ENCODE measurements at regions not wholly inside any gene's neighbourhood (a gene's known extent, or its start where the extent isn't known, plus 50 kb on each side); places are given as distances from the start of the nearest gene placed in this dataset.
"Not testable (repeated sequence)": the region's sequence is repeated elsewhere in the genome, so short reads cannot be mapped to it uniquely, and the experiment has no call there.

DNA sequence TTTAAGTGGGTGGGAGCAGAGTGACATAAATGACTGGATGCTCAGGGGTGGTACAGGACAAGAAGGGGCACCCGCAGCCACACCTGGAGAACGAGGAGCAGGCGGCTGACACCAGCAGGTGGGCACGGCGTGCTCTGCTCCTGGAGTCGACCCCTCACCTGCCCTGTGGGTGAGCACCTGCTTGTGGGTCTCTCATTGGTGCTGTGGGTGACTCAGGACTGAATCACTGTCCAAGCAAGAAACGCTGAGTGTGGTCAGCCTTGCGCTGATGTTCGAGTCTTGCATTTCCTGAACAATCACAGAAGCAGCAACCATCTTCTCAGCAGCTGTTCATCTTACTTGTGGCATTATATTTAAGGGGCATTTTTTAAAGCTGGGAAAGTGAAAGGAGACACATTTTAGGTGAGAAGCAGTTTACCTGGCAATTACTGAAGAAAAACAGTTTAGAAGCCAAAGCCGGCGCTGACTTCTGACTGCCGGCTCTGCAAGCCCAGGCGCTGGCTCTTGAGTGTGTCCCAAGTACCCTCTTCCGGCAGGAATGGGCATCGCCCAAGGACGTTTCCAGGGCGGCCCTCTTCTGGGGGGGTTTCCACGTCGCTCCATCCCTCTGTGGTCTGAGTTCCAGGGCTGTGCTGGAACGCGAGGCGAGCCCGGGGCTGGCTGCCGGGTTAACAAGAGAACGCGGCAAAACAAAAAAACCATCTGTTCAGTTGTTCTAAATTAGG is 145.2 kb upstream of the PFKP start:
- no peak for DNase-seq

DNA sequence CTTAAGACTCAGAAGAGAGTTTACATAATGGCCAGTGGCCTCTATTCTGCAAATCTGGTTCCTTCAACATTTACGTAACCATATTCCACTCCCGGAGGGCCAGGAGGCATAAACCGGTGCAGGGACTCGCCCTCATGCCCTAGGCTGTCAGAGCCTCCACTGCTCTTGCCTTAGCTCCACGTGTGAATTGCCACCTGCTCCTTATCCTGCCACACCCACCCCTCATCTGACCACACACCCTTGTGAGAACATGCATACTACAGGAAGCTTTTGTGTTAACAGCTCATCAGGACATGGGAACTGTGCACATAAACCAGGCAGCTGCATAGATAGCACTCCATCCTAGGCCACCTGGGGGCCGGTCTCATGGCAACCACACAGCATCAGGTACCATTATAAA is 146.7 kb upstream of the PFKP start:
- DNase-seq = no peak

GRCh38 chr10:2920168-2920567 is 147.2 kb upstream of the PFKP start:
- no peak for DNase-seq

- DNase-seq = no peak
Measured at GRCh38 chr10:2919016-2919415, 148.3 kb upstream of the PFKP start.

DNA sequence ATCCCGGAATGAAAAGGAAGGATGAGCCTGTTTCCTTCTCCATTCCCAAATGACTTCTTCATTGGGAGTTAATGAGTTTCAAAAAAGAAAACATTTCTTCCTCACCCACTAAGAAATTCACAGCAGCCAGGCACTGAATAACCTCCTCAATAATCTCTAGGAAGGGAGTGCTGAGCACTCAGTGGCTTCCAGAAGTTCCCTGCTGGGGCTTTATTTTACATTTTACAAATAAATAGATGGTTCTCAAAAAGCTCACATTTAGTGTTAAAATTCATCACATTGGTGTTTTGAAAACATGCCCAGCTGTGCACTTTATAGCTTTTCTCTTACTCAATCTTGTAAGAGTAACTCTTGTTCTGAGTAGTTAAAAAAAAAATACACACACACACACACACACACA is 148.9 kb upstream of the PFKP start:
- no peak for DNase-seq

DNA sequence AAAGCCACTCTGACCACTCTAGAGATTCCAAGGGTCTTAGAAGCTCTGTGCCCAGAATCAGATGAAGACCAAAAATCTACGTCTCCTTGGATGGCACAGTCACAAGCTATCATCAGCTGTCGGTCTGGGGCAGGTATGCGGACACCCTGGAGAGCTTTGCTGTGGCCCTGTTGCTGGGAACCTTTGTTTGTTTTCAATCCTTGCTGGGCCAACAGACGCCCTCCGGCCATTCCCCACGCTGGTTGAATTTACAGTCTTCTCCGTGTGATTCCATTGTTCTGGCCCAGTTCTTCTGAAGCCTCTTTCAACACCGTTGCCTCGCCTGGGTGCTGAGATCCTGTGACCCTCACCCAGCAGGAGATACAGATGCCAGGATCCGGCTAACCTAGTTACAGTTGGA is 149.4 kb upstream of the PFKP start:
- no peak for DNase-seq

DNA sequence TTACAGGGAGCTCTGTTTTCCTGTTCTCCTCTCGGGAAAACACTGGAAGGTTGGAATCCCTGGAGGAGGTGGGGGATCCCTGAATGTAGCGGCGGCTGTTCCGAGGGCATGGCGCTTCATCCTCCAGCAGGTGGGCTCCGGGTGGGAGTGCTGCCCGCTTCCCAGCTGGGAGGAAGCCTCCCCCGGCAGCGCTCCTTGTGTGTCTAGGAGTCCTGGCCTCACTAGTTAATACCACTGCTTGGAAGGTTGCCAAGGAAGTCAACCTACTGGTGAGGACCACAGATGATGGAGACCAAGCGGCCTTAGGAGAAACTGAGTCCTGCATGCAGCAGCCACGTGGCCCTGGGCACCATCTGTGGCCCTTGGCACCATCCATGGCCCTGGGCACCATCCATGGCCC is 151.9 kb upstream of the PFKP start:
- no peak for DNase-seq

- DNase-seq = no peak
Measured at GRCh38 chr10:2914741-2915140, 152.6 kb upstream of the PFKP start.

DNA sequence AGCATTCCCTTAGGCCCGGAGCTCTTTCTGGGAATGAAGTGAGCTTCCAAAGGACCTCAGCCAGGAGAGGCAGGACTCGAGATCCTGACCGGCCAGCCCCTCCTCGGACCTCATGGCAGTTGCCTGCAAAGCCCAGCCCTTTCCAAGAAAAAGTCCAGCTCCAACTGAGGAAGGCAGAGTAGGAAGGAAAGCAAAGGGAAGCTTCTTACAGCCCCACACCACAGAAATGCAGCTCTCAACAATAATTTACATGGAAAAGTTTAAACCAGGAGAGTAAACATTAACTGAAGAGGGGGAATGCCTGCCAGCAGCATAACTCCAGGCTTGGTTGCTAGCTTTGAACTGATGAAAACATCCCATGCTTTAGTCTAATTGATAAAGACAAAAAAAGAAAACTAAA is 153.9 kb upstream of the PFKP start:
- DNase-seq = no peak

GRCh38 chr10:2910656-2911055 is 156.7 kb upstream of the PFKP start:
- no peak for DNase-seq

DNA sequence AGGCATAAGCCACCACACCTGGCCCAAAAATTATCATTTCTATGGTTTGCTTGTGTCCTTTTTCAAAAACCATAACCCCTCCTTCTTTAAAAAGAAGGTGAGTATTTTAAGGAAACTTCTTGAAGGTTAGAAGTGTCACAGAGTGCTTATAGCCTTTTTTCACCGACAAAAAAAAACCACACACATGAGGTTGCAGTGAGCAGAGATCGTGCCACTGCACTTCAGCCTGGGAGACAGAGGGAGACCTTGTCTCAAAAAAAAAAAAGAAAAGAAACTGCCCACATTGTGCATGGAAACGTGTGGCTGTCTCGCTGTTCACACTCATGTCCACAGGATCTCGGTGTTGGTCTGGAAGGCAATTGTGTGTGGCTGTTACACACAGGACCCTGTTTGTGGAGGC is 157.4 kb upstream of the PFKP start:
- no peak for DNase-seq

DNA sequence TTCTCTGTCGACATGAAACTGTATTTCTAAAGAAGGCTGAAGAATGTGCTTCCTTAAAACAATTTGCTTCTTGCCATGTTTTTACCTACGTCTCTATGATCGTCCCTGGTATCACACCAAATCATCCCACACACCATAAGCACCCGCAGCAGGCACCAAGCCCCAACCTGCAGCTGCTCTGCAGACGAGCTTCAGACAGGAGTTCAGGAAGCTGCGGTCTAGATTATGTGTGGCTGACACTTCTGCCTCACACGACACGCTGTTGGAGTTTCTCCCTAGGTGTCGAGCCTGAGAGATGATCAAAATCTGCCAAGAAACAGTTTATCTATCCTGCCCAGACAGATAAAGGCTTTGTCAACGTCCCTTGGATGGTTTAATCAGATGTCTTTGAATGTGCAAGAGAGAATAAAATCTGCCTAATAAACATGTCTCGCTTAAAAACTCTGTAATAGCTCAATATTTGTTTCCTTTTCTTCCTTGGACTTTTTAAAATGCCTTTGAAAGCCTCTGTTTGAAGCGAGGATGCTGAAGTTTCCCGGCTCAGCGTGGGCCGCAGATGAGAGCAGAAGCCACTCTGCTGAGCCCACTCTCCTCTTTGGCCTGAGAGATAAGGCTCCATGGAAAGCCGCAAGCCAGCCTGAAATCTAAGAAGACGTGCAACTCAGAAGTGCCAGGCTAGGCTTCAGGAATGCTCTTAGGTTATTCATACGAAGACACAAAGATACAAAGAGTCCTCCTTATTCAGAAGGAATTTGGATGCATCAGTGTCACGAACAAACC is 158.3 kb upstream of the PFKP start:
- no peak for DNase-seq

DNA sequence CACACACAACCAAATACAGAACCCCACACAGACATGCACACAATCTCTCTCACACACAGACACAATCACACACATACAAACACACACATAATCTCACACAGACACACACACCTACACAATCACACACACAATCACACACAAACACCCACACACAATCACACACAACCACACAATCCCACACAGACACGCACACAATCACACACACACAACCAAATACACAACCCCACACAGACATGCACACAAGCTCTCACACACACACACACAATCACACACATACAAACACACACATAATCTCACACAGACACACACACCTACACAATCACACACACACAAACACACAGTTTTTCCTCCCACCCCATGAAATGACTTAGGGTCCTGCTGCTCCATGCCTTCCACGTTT is 160.4 kb upstream of the PFKP start:
- DNase-seq = no peak

DNA sequence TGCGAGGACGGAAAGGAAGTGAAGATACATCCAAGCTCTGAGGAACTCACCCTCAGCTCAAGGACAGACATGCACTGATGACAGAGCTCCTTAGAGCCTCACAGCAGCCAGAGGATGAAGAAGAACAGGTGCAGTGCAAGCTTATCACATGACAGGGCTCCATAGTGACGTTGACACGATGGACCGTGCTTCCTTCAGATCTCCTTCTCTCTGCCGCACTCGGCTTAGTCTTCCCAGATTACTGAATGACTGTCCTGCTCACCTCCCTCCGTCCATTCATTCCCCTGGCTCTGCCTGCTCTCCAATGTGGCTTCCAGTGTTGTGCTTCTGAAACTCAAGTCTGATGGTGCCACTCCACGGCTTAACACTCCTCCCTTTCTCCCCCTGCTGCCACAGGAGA is 161.5 kb upstream of the PFKP start:
- DNase-seq = no peak

DNA sequence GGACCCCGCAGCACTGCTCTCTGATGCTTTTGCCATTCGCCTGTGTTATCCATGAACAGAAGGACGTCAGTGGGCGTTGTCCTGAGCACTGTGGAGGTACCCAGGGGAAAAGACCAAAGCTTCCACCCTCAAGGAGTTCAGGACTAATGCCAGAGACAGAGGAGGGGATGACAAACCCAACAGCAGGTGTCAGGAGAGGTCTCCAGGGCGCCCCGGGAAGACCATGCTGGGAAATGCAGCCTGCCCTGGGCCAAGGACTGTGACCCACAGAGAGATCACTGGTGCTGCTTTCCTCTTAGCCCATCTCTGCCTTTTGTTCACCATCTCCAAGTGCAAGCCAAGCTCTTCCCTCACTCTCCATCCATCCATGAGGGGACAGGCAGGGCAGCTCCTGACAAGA is 166.8 kb upstream of the PFKP start:
- DNase-seq = no peak

DNA sequence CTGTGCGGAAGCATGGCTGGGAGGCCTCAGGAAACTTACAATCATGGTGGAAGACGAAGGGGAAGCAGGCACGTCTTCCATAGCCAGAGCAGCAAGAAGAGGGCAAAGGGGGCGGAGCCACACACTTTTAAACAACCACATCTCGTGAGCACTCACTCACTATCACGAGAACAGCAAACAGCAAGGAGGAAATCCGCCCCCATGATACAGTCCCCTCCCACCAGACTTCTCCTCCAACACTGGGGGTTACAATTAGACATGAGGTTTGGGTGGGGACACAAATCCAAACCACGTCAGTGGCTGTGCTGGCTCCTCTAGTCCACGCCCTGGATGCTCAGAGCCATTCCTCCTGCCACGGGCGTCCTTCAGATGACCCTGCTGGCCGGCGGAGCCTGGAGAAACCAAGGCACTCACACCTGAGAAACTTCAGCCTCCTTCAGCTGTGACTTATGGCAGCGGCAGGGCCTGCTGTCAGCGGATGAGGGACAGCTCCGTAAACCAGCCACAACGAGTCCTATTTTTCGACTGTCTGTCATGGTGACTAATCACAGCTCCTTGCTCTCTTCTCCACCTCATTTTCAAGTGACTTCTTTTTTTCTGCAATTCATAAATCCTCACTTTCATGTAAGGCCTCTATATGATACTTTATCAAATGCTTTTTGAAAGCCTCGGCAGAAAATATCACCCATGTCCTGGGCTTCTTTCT is 167.9 kb upstream of the PFKP start:
- no peak for DNase-seq

GRCh38 chr10:2898509-2898860 is 168.9 kb upstream of the PFKP start:
- DNase-seq = no peak

DNA sequence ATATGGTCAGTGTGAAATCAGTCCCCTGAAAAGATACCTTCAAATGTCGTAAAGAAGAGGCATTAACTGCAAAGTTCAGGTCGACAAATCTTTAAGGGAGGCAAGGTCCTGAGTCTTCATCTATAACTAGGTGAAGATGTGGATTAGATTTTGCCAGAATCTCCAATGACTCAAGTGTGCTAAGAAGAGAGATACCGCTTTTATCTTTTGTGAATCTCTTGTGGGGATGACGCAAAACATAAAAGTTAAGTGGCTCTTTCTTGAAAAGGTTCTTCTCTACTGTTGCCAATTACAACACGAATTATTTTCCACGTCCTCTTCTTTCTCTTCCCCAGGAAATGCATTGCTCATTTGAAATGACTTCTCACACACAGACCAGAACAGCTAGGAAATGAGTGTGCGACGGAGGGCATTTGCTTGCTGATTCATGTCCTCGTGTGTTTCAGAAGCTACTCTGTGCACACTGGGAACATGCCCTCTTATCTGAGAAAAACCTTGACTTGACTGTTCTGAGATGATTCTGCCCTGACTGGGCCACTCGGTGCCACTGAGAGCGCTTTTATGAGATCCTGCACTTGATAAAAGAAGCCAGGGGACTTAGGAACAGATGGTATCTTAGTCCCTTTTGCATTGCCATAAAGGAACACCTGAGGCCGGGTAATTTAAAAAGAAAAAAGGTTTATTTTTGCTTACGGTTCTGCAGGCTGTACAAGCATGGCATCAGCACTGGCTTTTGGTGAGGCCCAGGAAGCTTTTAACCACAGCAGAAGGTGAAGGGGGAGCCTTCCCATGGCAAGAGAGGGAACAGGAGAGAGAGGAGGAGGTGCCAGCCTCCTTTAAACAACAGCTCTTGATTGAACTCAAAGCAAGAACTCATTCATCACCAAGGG is 169.5 kb upstream of the PFKP start:
- no peak for DNase-seq

- not testable (repeated sequence) for DNase-seq
Measured at GRCh38 chr10:2896334-2896733, 171.0 kb upstream of the PFKP start.

DNA sequence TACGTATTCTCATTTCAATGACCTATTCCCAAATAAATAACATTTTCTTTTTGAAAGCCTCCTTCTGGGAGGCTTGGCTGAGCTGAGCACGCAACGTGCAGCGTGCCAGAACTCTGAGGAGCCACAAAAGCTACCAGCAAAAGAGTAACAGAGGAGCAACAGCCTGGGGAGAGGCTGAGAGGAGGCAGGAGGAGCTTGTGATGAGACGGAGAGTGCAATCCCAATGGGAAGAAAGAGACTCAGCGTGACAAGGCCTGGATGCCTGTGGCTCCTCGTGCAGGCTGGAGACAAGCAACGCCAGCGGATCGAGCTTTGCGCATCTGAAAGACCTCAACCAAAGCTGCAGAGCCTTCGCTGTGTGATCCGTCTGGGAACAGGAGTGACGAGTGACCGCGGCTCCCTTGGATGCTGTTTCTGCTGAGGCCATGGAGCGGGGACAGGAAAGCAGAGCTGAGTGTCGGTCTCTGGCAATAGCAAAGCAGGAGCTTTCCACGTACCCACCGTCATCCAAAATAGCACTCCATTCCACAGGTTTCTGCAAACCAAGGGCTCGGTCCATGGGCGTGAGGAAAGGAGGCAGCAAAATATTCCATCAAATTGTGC is 171.7 kb upstream of the PFKP start:
- peak; percentile 8 for DNase-seq

DNA sequence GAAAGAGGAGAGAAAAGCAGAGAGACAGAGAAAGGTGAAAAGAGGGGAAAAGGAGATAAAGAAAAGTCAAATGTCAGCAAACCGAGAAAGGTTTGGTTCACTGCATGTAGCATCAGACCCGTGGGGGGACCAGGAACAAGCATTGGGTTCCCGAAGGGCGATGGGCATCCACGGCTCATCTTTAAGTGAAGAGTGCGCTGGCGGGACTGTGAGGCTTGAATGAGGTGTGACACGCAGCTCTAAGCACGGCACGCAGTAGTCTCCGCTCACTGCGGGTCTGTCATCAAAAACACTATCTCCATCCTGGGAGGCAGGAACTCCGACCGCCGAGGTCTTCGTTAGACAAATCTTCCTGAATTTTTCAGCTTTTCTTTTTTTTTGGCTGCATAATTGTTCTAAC is 173.4 kb upstream of the PFKP start:
- no peak for DNase-seq
